ENCODE measurements at regions not wholly inside any gene's neighbourhood (a gene's known extent, or its start where the extent isn't known, plus 50 kb on each side); places are given as distances from the start of the nearest gene placed in this dataset.

GRCh38 chr13:85970727-85971126 is 171.5 kb upstream of the SLITRK6 start:
- H3K79me2 ChIP-seq (ENCODE audit: control insufficient read depth, insufficient read depth, low read length), result no peaks in the 10 kb centered on the region
- H3K4me1 ChIP-seq (replicated peaks in 1 of 2; ENCODE audit: control insufficient read depth in 2 of 2, insufficient read depth in 2 of 2, low read length in 2 of 2), result no peaks in the 10 kb centered on the region
- ChIA-PET CTCF (ENCODE audit: low intra/inter-chr PET ratio) (no interaction called here), POLR2A (no interaction called here)
- ATAC-seq (no peak), FAIRE-seq (no peak), DNase-seq (ENCODE audit: extremely low read depth in 1 of 4, low spot score in 3 of 4) (no peak)
- H3K9me1 ChIP-seq (ENCODE audit: control insufficient read depth, insufficient read depth, low read length), result no peaks in the 10 kb centered on the region
- no peaks in the 10 kb centered on the region for H3K9me3 ChIP-seq (replicated peaks; ENCODE audit: control insufficient read depth, insufficient read depth, low read depth, low read length)
- H2AFZ ChIP-seq (ENCODE audit: low read depth, low read length), result no peak overlapping the region
- no peak overlapping the region for H3K9ac ChIP-seq (ENCODE audit: insufficient read depth in 1 of 2, low read depth in 2 of 2, low read length in 2 of 2)
- H3K4me2 ChIP-seq (ENCODE audit: insufficient read depth, low read length), result no peak overlapping the region
- no peaks in the 10 kb centered on the region for H3K27me3 ChIP-seq (ENCODE audit: control insufficient read depth in 2 of 2, insufficient read depth in 2 of 2, low read length in 2 of 2)
- H3K4me3 ChIP-seq, result no peak overlapping the region
- intact Hi-C loops (cut with micrococcal nuclease) (no loop called here), in situ Hi-C loops (cut with MboI) (no loop called here)
- no peak overlapping the region for H3K27ac ChIP-seq (ENCODE audit: extremely low read depth, low read depth, low read length)
- no TSS peak for BruUV-seq (replicated peaks)
- no peaks in the 10 kb centered on the region for H3K36me3 ChIP-seq (ENCODE audit: control insufficient read depth, insufficient read depth, low read length)
- H4K20me1 ChIP-seq (replicated peaks; ENCODE audit: control insufficient read depth, insufficient read depth, low read length), result no peaks in the 10 kb centered on the region
- TF ChIP-seq ZNF445 (CRISPR knock-in tag; IDR thresholded peaks at IDR 0.05; ENCODE audit: low read depth) (no peak), ZBTB2 (IDR thresholded peaks at IDR 0.05) (no peak), ZNF407 (IDR thresholded peaks at IDR 0.05; ENCODE audit: low read depth) (no peak), CBX2 (IDR thresholded peaks at IDR 0.05; ENCODE audit: insufficient read depth, low read length, poor library complexity, severe bottlenecking) (no peak), MAFF (IDR thresholded peaks at IDR 0.05; ENCODE audit: low read length) (no peak), MLX (CRISPR knock-in tag; conservative IDR thresholded peaks at IDR 0.05) (no peak), SNAPC5 (CRISPR knock-in tag; IDR thresholded peaks at IDR 0.05) (no peak), THRB (CRISPR knock-in tag; conservative IDR thresholded peaks at IDR 0.05) (no peak), PYGO2 (tag; IDR thresholded peaks at IDR 0.05) (no peak), SPI1 (IDR thresholded peaks at IDR 0.05; ENCODE audit: borderline replicate concordance, low read depth, low read length) (no peak), ZNF347 (CRISPR knock-in tag; IDR thresholded peaks at IDR 0.05; ENCODE audit: low read depth) (no peak)

All from K562 (cell line).